ENCODE measurements at regions not wholly inside any gene's neighbourhood (a gene's known extent, or its start where the extent isn't known, plus 50 kb on each side); places are given as distances from the start of the nearest gene placed in this dataset.

DNA sequence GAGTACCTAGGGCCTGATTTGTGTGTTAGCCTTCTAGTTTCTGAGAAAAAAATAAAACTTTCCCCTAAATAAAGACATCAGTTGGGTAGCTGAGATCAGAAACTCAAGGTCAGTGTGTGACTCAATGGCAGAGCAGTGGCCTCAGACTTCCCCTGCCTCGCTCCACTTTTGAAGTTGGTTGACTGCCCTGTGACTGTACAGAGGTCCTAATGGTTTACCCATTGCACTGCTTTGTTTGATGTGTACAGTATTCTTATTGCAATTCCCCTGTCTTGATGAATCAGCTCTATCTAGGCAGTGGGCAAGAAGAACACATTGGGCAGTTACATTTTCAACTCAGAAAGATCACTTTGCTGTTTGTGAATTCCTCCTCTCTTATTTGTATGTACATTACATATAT, 315.7 kb downstream of the KCNS3 start:
- DNase-seq (ENCODE audit: low read depth in 2 of 2), result no peak

DNA sequence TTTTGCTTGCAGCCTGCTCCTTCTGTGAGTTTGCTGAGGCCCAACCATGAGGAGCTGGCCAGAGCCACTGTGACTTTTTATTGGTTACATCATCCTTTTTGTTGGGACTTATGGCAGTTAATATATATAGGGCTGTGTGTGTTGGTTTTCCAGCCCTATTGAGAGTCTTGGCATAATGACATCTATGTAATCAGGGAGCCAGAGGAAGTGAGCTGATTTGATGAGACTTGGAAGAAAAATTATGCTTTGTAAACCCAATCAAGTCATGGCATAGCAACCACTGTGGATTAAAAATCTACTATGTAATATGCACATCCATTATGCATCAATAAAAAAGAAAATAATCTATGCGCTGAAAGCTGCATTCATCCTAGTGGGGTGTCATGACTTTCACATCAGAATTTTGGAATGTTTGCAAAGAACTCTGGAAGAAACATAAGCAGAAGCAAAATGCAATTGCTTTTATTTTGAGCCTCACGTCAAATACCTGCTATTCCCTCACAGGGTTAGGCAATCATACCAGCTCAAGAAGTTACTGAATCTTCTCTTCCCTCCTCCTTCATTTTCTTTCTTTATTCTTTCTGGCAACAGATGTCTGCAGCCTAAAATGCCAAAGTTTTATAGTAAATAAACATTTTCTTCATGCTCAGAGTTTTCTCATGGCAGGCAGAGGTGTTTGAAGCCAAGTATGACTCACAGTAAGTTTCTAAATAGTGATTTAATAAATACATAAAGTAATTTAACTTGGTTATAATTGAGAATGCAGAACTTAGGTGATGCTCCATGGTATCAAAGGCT, 308.5 kb downstream of the KCNS3 start:
- DNase-seq (ENCODE audit: low read depth in 2 of 2), result no peak

DNA sequence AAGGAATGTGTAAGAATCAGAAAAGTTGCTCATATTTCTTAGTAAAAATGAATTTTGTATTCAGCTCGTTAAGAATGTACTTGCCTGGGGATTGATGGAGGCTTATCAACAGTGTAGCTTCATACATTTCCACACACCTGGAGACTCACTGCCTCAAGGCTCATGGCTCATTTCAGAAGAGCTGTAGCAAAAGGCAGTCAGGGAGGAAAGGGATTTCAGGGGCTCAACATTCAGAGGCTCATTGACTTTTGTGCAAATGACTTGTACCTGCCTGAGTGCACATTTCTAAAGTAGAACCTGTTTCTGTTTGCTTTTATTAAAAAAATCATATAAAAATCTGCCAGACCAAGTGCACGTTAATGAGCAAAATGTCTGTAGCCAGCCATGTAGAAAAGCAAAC, 304.4 kb downstream of the KCNS3 start:
- DNase-seq (ENCODE audit: low read depth in 2 of 2), result no peak

DNA sequence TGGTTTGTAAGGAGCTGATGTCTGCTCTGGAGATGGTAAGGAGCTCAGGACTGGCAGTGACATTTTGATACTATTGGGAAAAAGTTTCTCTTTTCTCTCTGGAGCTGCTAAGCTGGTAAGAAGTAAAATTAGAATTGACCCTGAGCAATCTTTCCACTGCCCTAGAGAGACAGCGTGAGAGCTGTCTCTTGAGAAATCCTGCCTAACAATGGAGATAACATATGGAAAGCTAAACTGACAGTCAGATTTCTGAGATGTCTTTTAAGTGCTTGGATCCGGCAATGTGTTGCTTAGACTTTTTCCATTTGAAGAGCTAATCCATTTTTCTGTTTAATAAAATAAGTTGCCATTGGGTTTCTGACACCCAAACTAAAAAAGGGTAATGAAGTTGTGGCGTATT, 302.4 kb downstream of the KCNS3 start:
- no peak for DNase-seq (ENCODE audit: low read depth in 2 of 2)

DNA sequence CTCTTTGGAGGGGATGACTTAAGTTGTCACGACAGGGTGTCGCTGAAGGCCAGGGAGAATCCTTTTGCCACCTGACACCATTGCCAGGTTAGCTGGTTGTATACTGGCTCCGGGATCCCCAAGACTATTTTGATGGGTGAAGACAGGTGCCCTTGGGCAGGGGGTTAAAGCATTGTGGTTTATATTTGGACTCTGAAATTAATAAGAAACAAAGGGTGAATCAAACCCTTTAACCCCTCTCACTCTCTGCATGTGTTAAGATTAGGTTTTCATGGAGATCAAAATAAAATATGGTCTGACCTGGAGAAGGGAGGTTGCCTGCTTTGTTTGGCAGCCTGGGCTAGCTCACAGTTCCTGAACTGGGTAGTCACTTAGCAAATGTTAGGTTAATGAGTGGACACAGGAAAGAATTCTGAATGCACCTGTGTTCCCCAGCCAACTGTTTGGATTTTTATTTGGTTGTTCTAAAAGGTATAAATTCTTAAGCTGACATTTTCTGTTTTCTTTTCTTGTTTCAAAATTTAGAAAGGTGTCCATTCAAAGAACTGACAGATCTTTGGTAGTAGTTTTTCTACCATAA, 301.7 kb downstream of the KCNS3 start:
- DNase-seq (ENCODE audit: low read depth in 2 of 2), result no peak

DNA sequence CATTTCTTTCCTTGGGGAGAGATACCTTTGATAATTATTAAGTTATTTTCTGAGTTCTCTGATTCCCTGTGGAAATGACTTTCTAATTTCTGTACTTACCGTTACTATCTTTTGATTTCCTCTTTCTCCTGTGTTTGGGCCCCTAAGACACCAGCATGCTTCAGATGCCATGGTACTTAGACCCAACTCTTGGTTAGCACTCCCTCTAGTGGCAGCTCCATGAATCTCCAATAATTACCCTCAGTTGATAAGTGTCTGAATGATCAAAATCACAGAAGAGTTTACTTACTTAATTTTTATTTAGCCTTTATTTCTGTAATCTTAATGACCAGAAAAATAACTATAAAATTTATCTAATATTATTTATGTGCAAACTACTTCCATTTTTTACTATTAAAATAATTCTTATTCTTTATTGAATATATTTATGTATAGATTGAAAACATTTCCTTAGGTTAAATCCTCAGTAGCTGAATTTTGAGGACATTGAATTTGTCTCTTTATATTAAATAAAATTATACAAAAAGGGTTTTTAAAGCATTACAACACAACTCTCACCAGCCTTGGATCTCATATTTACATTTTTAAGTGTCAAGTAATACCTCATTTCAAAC, 300.4 kb downstream of the KCNS3 start:
- no peak for DNase-seq (ENCODE audit: low read depth in 2 of 2)

DNA sequence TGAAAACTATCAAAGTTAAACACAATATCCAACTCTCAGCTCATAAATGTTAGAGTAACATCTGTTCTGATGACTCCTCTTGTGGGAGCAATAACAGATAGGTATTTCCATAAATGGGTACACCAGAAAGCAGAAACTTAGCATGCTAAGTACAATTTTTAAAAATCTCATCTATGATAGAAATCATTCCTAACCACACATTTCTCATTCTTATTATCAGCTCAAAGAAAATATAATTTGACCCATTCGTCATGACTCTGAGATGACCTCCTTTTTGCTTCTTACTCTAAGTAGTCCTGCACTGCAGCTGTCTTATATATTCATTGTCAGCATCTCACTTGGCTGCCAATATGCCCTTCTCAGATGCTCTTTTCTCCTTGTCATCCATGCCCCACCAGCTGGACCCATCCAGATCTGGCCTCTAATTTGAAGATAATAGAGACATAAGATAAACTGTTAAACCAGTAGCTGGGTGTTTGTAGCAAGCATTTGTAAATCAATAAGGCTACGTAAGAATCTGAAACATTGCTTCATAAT, 298.3 kb downstream of the KCNS3 start:
- DNase-seq (ENCODE audit: low read depth in 2 of 2), result no peak

DNA sequence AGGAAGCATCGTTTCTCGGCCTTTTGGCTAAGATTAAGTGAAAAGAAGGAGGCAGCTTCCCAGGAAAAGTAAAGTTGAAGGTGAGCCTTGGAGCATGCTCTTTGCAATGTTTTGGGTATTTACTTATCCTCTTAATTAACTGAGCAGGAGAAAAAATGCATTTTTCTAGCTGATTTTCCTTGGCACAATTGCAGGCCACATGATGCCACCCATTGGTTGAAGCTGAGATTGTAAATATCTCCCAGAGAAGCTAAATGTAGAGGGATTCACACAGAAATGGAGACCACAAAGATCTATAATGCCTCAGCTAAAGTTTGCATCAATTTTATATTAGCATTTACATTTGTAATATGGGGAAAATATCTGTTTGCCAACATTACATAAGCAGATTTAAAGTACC, 294.1 kb downstream of the KCNS3 start:
- DNase-seq (ENCODE audit: low read depth in 2 of 2), result no peak

DNA sequence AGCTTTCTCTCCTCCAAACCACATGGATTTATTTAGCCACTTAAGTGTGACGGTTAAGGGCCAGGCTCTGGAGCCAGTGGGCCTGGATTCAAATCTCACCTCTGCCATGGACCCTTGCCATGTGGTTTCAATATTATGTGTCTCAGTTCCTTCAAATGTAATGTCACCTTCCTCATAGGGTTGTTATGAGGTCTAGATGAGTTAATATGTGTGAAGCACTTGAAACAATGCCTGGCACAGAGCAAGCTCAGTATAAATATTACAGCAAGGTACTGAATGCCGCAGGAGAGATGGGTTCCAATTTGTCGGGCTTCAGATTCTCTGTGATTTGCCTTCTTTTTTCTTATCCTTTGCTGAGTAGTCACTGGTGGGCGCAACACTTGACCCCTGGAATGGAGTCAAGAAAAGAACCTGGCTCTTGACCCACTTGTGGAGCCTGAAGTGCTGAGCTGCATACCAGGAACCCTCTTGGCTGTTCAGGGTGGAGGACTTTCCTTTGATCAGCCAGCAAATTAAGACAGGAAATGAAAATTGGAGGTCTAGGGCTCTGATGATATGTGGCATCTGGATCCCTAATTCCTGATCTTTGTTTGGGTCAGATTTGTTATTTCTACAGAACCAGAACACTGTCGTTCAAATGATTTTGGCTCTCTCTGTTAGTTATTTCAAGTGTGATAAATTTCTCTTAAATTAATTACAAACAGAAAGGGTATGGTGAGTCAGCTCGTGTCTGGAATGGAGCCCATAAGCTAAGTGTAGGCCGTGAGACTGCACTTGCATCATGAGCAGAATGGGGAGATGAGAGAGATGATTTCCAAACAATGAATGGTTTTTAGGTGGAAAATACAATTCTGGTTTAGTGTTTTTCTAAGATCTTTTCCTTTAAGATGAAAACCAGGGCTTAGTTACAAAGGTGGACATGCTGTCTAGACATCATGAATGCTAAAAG, 293.0 kb downstream of the KCNS3 start:
- no peak for DNase-seq (ENCODE audit: low read depth in 2 of 2)

DNA sequence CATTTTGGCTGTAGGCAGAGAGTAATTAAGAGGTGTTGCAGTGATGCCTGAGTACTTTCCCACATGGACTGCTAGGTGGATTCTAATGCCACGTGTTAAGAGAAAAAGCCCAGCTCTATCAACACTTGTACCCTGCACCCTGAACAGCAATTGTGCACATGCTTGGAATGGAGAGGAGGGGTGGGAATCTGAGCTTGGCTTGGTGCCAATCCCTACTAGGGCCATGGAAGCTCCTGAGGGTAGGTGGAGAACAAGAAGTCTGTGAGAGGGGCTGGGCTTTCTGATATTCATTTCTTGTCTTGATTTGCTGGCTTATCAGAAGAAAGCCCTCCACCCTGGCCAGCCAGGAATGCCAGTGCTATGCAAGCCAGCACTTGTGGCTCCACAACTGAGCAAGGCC, 292.2 kb downstream of the KCNS3 start:
- DNase-seq (ENCODE audit: low read depth in 2 of 2), result no peak

DNA sequence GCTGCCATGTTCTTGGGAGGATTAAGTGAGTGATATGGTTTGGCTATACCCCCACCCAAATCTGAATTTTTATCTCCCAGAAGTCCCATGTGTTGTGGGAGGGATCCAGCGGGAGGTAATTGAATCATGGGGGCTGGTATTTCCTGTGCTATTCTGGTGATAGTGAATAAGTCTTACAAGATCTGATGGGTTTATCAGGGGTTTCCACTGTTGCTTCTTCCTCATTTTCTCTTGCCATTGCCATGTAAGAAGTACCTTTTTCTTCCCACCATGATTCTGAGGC, 291.4 kb downstream of the KCNS3 start:
- DNase-seq (ENCODE audit: low read depth in 2 of 2), result no peak

DNA sequence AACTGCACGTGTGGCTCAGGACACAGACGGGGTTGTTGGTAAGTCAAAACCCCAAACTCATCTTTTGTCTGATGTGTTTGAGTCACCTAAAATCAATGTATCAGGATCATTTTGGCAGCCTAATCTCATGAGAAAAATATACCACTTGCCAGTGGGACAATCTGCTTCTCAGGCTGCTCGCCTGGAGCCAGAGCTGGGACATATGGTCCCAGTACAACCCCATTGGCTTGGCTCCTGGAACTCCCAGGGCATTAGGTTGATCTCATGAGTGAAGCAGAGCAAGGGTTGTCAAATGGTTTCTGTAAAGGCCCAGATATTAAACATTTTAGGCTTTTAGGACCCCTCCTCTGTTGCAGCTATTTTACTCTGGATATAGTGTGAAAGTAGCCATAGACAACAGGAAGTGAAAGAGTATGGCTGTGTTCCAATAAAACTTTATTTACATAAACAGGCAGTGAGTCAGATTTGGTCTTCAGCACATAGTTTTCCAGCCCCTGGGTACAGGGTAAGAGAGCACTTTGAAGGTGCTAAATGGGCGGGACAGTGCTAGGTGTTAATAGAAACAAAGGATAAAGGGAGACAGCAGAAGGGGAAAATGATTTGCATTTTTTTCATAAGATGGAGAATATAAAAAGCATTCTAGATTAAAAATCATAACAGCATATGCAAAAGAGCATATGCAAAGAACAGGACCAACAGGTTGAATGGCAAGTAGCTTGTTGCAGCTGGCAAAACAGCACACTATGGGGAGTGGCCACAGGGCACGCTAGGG, 290.8 kb downstream of the KCNS3 start:
- DNase-seq (ENCODE audit: low read depth in 2 of 2), result no peak

DNA sequence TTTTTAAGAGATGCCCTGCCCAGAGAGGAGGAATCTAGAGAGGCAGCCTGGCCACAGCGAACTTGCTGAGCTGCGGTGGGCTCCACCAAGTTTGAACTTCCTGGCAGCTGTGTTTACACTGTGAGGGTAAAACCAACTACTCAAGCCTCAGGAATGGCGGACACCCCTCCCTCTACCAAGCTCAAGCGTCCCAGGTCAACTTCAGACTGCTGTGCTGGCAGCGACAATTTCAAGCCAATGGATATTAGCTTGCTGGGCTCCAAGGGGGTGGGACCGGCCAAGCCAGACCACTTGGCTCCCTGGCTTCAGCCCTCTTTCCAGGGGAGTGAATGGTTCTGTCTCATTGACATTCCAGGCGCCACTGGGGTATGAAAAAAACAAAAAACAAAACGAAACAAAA, 289.4 kb downstream of the KCNS3 start:
- DNase-seq (ENCODE audit: low read depth in 2 of 2), result no peak

DNA sequence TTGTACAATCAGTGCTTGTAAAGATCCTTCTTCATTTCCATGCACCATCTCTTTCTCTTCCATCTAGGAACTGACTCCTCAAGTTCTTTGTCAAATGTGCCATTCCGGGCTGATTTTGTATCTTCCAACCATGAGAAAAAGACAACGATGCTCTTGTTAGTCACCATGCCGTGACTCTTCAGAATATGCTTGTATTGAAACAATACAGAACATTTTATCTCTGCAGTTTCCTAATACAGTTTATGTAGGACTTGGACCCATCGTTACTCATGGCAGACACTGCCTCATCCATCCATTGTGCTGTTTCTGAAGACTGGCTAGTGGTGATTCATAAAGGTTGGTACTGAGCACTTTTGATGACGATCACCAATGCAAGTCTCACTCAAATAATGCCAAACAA, 283.2 kb downstream of the KCNS3 start:
- no peak for DNase-seq (ENCODE audit: low read depth in 2 of 2)

DNA sequence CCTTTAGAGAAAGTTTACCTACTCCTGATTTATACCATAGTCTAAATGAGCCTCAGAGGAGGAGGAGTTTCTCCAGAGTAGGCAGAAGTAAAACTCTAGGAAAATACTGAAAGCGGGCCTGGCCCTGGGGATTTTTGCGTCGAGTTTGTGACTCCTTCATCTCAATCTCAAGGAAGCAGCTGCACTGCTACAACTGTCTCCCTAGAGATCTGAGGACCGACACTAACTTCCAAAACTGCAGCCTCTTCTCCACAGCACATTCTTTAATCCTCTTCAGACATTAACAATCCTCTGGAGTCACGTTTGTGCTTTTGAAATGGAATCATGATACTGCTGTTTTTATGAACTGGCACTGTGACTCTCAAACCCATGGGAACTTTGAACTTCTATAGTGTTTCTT, 281.4 kb downstream of the KCNS3 start:
- DNase-seq (ENCODE audit: low read depth in 2 of 2), result no peak

DNA sequence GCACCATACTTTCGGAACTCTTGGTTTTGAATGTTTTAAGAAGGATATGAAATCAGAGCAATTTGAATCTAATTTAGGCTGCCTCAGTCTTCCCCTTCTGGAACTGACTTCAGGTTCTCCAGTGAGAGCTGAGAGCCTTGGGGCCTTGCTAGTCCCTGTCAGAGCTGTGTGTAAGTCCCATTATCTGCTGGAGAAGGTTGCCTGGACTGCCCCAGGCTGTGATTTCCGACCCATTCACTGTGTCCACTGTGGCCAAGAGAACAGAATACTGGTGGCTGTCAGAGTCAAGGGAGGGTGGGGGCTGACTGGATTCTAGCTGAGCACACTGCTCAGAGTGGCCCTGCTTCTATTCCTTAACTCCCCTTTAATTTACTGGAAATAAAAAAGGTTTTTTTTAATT, 278.0 kb downstream of the KCNS3 start:
- no peak for DNase-seq (ENCODE audit: low read depth in 2 of 2)

DNA sequence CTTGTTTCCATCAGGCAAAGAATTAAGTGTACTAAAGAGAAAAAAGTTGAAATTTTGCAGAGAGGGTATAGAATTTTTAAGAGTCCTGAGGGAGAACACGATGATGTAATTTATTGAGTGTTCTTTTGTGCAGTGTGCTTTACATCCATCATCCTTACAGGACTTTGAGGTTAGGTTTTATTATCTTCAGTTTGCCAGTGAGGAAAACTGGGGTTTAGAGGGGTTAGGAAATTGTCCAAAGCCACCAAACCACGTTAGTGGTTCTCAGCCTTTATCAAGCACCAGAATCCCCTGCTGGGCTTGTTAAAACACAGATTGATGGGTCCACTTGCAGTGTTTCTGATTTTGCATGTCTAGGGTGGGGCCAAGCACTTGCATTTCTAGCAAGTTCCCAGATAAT, 277.5 kb downstream of the KCNS3 start:
- no peak for DNase-seq (ENCODE audit: low read depth in 2 of 2)

DNA sequence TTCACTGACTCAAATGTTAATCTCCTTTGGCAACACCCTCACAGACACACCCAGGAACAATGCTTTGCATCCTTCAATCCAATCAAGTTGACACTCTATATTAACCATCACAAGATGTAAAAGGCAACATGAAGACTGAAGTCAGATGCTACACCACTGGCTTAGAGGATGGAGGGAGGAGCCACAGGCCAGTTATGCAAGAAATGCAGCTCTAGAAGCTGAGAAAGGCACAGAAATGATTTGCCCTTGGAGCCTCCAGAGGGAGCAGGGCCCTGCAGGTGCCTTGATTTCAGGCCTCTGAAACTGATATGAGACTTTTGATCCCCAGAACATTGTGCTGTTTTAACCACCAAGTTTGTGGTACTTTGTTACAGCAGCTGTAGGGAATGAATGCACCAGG, 276.3 kb downstream of the KCNS3 start:
- DNase-seq (ENCODE audit: low read depth in 2 of 2), result no peak

DNA sequence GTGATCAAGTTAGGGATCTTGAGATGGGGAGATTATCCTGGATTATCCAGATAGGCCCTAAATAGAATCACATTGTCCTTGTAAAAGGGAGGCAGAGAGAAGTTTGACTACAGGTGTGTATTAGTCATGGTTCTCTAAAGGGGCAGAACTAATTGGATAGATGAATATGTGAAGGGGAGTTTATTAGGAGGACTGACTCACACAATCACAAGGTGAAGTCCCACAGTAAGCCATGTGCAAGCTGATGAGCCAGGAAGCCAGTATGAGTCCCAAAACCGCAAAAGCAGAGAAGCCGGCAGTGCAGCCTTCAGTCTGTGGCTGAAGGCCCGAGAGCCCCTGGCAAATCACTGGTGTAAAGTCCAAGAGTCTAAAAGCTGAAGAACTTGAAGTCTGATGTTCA, 275.8 kb downstream of the KCNS3 start:
- DNase-seq (ENCODE audit: low read depth in 2 of 2), result no peak

DNA sequence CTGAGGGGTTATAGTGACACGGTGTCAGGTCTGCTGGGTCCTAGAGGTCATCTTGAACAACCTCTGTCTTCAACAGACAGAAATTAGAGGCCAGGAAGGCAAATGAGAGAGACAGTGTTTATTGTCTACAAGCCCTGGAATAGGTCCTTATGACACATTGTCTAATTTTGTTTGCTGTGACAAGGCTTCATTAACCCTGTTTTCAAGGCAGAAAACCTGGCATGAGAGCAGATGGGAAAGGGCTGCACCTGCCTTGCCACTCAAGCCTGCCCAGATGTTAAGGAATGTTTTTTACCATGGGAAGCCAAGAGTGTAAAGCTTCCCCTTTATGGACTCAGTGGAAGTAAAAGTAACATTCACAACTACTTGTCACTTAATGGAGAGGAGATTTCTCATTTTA, 275.3 kb downstream of the KCNS3 start:
- DNase-seq (ENCODE audit: low read depth in 2 of 2), result no peak

DNA sequence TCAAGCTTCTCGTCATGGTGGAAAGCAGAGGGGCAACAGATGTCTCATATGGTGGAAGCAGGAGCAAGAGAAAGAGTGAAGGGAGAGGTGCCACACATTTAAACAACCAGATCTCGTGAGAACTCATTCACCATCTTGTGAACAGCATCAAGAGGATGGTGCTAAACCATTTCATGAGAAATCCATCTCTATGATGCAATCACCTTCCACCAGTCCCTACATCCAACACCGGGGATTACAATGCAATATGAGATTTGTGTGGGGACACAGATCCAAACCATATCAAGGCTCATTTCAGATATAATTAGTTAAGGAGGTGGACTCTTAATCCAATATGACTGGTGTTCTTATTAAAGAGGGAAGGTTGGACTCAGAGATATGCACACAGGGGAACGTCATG, 272.8 kb downstream of the KCNS3 start:
- DNase-seq (ENCODE audit: low read depth in 2 of 2), result no peak
